GM12878 (cell line): ENCODE measurements at regions not wholly inside any gene's neighbourhood (a gene's known extent, or its start where the extent isn't known, plus 50 kb on each side); places are given as distances from the start of the nearest gene placed in this dataset.

Source experiments
- ATAC-seq: fragments of 200-7000 bp; cut with Tn5 transposase; 3 replicates; pipeline ENCODE4 v1.9.1; 2020; ENCODE audit warnings: mild to moderate bottlenecking, moderate library complexity
- BruUV-seq: library from RNA; stranded (reverse); fragments of 400-500 nt; replicated peaks from 2 replicates; lab custom pipeline; 2021; lab: Mats Ljungman, UMichigan
- CTCF ChIA-PET: fragments of 300-600 bp; sonication (Branson Sonifier 250); formaldehyde crosslinking; extraction: SDS; loops from one replicate; lab custom pipeline; 2021; ENCODE audit warnings: inconsistent platforms; lab: Yijun Ruan, JAX
- POLR2A ChIA-PET: fragments of 350-600 bp; formaldehyde crosslinking; extraction: SDS; loops from one replicate; lab custom pipeline; 2021; ENCODE audit warnings: inconsistent platforms; lab: Charles Lee
- RAD21 ChIA-PET: fragments of 300-600 bp; sonication (Branson Sonifier 250); formaldehyde crosslinking; loops from one replicate; lab custom pipeline; 2023; ENCODE audit warnings: antibody characterized with exemption; ENCODE audit not compliant: unreplicated experiment; lab: Charles Lee
- SMC1A ChIA-PET: fragments of 300-600 bp; sonication (Branson Sonifier 250); formaldehyde crosslinking; loops from one replicate; lab custom pipeline; 2023; ENCODE audit not compliant: unreplicated experiment, uncharacterized antibody; lab: Charles Lee
- DNase-seq: peaks from one replicate; pipeline ENCODE4 v3.0.0-alpha.2; 2011; ENCODE audit warnings: low read depth, low spot score
- FAIRE-seq: peaks from 3 replicates; lab custom pipeline; 2011; peaks lifted over from hg19 to GRCh38; lab: Jason Lieb, UNC
- H2AFZ ChIP-seq: 2 replicates; pipeline ENCODE4 v1.6.0; 2011; ENCODE audit warnings: low read depth, low read length, control low read depth; ENCODE audit not compliant: control insufficient read depth
- H3K27ac ChIP-seq: 2 replicates; pipeline ENCODE4 v1.5.1; 2011; ENCODE audit warnings: control low read depth; ENCODE audit not compliant: control insufficient read depth, insufficient read depth
- H3K27me3 ChIP-seq, 2 experiments: replicated peaks in 1 of 2; 2 replicates each; pipeline versions ENCODE4 v1.6.0 to v1.6.1; 2011; ENCODE audit warnings: low read length in 1 of 2; ENCODE audit not compliant: control insufficient read depth in 2 of 2, insufficient read depth in 2 of 2
- H3K36me3 ChIP-seq, 2 experiments: 2 replicates each; pipeline ENCODE4 v1.5.1; 2011; ENCODE audit warnings: low read length in 1 of 2; ENCODE audit not compliant: control insufficient read depth in 2 of 2, insufficient read depth in 2 of 2
- H3K4me1 ChIP-seq: 2 replicates; pipeline ENCODE4 v1.6.1; 2011; ENCODE audit warnings: mild to moderate bottlenecking, low read length, moderate library complexity, mixed read lengths; ENCODE audit not compliant: control insufficient read depth, insufficient read depth
- H3K4me2 ChIP-seq: 2 replicates; pipeline ENCODE4 v1.6.0; 2011; ENCODE audit warnings: control low read depth; ENCODE audit not compliant: control insufficient read depth, insufficient read depth
- H3K4me3 ChIP-seq: fragments of 200-600 bp; sonication (generic); 2 replicates; pipeline ENCODE4 v1.5.1; 2016
- H3K79me2 ChIP-seq: 2 replicates; pipeline ENCODE4 v1.6.0; 2011; ENCODE audit warnings: low read length; ENCODE audit not compliant: control insufficient read depth, insufficient read depth
- H3K9ac ChIP-seq: 2 replicates; pipeline ENCODE4 v1.8.0; 2011; ENCODE audit warnings: low read length, control low read depth, mixed read lengths; ENCODE audit not compliant: control insufficient read depth, insufficient read depth
- H3K9me3 ChIP-seq: replicated peaks from 3 replicates; pipeline ENCODE4 v1.5.1; 2011; ENCODE audit warnings: mild to moderate bottlenecking, low read length; ENCODE audit not compliant: control insufficient read depth, insufficient read depth
- H4K20me1 ChIP-seq: 2 replicates; pipeline ENCODE4 v1.6.0; 2011; ENCODE audit not compliant: control insufficient read depth, insufficient read depth
- ATF7 ChIP-seq: fragments of 450-650 bp; IDR thresholded peaks from 2 replicates; pipeline ENCODE4 v1.6.1; 2016; ENCODE audit warnings: low read depth, mild to moderate bottlenecking
- BRCA1 ChIP-seq: IDR thresholded peaks from 2 replicates; pipeline ENCODE4 v1.6.1; 2011; ENCODE audit warnings: low read depth, low read length, improper control_type of control experiment
- HDGF ChIP-seq: fragments of 450-650 bp; IDR thresholded peaks from 2 replicates; pipeline ENCODE4 v1.6.1; 2016; ENCODE audit warnings: antibody characterized with exemption
- NFYA ChIP-seq: IDR thresholded peaks from 2 replicates; pipeline ENCODE4 v1.6.1; 2011; ENCODE audit warnings: low read depth, mild to moderate bottlenecking, low read length, improper control_type of control experiment, borderline replicate concordance
- NR2C1 ChIP-seq: fragments of 450-650 bp; IDR thresholded peaks from 2 replicates; pipeline ENCODE4 v1.6.1; 2017; ENCODE audit warnings: antibody characterized with exemption, mild to moderate bottlenecking, moderate library complexity
- NR2C2 ChIP-seq: IDR thresholded peaks from 2 replicates; pipeline ENCODE4 v1.6.1; 2011; ENCODE audit warnings: borderline replicate concordance, low read depth; ENCODE audit not compliant: control insufficient read depth, insufficient read length
- SREBF2 ChIP-seq: IDR thresholded peaks from 2 replicates; pipeline ENCODE4 v1.6.1; 2012; ENCODE audit warnings: mild to moderate bottlenecking, low read length
- STAT3 ChIP-seq: IDR thresholded peaks from 2 replicates; pipeline ENCODE4 v1.6.1; 2011; ENCODE audit warnings: low read depth, low read length, improper control_type of control experiment
- SUPT20H ChIP-seq: IDR thresholded peaks from 2 replicates; pipeline ENCODE4 v1.6.1; 2011; ENCODE audit warnings: low read depth, mild to moderate bottlenecking, low read length, moderate library complexity, borderline replicate concordance; ENCODE audit not compliant: control insufficient read depth
- ZNF217 ChIP-seq: fragments of 450-650 bp; IDR thresholded peaks from 2 replicates; pipeline ENCODE4 v1.6.1; 2017; ENCODE audit warnings: antibody characterized with exemption, mild to moderate bottlenecking
- ZNF274 ChIP-seq: IDR thresholded peaks from one replicate; pipeline ENCODE4 v1.8.0; 2011; ENCODE audit not compliant: insufficient read length, insufficient read depth
- WGBS: methylation state at CpG from one replicate; pipeline ENCODE4 v1.1.6; 2016; ENCODE audit warnings: low lambda C conversion rate; ENCODE audit not compliant: insufficient replicate concordance, insufficient coverage; ENCODE audit errors: missing lambda C conversion rate; 5-methylcytosine and 5-hydroxymethylcytosine counted together
- in situ Hi-C: fragments of 300-500 bp; cut with MboI; formaldehyde crosslinking; loops from 9 replicates; pipeline ENCODE4 v1.14.3; 2018; ENCODE audit warnings: mixed read lengths
- intact Hi-C: fragments of 100-400 bp; cut with micrococcal nuclease; formaldehyde crosslinking; loops from one replicate; pipeline ENCODE4 v1.14.2; 2022; ENCODE audit not compliant: unreplicated experiment
- TF ChIP-seq, protein P1 (sequence below): IDR thresholded peaks from 2 replicates; pipeline ENCODE4 v1.6.1; 2011; ENCODE audit warnings: borderline replicate concordance, low read depth, mild to moderate bottlenecking, moderate library complexity, low read length; ENCODE audit not compliant: insufficient read depth, poor library complexity, severe bottlenecking
- TF ChIP-seq, protein P2 (sequence below): fragments of 450-650 bp; conservative IDR thresholded peaks from 2 replicates; pipeline ENCODE4 v1.6.1; 2017; ENCODE audit warnings: mild to moderate bottlenecking, moderate library complexity

GRCh38 chrX:134725103-134725690 lies 66.9 kb upstream of the PLAC1 start (continued):
- TF ChIP-seq, protein P1, sequence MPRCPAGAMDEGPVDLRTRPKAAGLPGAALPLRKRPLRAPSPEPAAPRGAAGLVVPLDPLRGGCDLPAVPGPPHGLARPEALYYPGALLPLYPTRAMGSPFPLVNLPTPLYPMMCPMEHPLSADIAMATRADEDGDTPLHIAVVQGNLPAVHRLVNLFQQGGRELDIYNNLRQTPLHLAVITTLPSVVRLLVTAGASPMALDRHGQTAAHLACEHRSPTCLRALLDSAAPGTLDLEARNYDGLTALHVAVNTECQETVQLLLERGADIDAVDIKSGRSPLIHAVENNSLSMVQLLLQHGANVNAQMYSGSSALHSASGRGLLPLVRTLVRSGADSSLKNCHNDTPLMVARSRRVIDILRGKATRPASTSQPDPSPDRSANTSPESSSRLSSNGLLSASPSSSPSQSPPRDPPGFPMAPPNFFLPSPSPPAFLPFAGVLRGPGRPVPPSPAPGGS, result no peak
- no peak for TF ChIP-seq ZNF217
- TF ChIP-seq NR2C2, result no peak

DNA sequence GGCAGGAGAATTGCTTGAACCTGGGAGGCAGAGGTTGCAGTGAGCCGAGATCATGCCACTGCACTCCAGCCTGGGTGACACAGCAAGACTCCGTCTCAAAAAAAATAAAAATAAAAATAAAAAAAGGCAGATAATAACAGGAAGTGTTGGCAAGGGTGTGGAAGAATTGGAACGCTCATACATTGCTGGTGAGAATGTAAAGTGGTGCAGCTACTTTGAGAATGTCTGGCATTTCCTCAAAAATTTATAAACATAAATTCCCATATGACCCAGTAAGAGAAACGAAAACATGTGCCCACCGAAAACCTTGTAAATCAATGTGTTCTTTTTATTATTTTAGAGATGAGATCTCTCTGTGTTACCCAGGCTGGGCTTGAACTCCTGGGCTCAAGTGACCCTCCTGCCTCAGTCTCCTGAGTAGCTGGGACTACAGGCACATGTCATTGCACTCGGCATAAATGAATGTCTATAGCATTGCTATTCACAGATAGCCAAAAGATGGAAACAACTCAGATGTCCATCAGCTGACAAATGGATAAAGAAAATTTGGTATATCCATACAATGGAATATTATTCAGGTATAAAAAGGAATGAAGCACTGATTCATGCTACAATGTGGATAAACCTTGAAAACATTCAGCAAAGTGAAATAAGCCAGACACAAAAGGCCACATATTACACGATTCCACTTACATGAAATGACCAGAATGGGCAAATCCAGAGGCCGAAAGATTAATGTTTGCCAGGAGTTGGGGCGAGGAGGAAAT lies 63.7 kb upstream of the PLAC1 start:
- no peak overlapping the region for H3K4me3 ChIP-seq
- ChIA-PET RAD21 (no interaction called here), SMC1A (no interaction called here)
- no TSS peak for BruUV-seq
- 0 out of 2 replicates have a peak, but pooled peaks cover 5% of the 10 kb centered on the region for H3K4me1 ChIP-seq
- H3K36me3 ChIP-seq, result no peaks in the 10 kb centered on the region
- no peaks in the 10 kb centered on the region for H3K79me2 ChIP-seq
- ATAC-seq (no peak), DNase-seq (no peak)
- intact Hi-C loops, result no loop called here
- H3K27ac ChIP-seq, result no peak overlapping the region
- no peaks in the 10 kb centered on the region for H3K27me3 ChIP-seq
- H2AFZ ChIP-seq, result no peak overlapping the region
- no peaks in the 10 kb centered on the region for H3K9me3 ChIP-seq
- H4K20me1 ChIP-seq, result no peaks in the 10 kb centered on the region
- TF ChIP-seq, protein P2, sequence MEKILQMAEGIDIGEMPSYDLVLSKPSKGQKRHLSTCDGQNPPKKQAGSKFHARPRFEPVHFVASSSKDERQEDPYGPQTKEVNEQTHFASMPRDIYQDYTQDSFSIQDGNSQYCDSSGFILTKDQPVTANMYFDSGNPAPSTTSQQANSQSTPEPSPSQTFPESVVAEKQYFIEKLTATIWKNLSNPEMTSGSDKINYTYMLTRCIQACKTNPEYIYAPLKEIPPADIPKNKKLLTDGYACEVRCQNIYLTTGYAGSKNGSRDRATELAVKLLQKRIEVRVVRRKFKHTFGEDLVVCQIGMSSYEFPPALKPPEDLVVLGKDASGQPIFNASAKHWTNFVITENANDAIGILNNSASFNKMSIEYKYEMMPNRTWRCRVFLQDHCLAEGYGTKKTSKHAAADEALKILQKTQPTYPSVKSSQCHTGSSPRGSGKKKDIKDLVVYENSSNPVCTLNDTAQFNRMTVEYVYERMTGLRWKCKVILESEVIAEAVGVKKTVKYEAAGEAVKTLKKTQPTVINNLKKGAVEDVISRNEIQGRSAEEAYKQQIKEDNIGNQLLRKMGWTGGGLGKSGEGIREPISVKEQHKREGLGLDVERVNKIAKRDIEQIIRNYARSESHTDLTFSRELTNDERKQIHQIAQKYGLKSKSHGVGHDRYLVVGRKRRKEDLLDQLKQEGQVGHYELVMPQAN, result no peak
- TF ChIP-seq SREBF2, result no peak
- no peak for TF ChIP-seq ATF7
- no peak for TF ChIP-seq NR2C1
- no peak for TF ChIP-seq STAT3
- TF ChIP-seq SUPT20H, result no peak
- TF ChIP-seq ZNF274, result no peak
- no peak for TF ChIP-seq BRCA1
- TF ChIP-seq NFYA, result no peak
- no peak for TF ChIP-seq HDGF
- TF ChIP-seq, all 136 proteins: peak for 0
- FAIRE-seq, result no peak
- ChIA-PET CTCF (no interaction called here), POLR2A (no interaction called here)
- Histone ChIP-seq H3K9ac (no peak overlapping the region), H3K4me2 (no peak overlapping the region)
- in situ Hi-C loops, result no loop called here
- 67% methylated on average over 9 of the region's 9 CpGs for WGBS
